ENCODE measurements at regions not wholly inside any gene's neighbourhood (a gene's known extent, or its start where the extent isn't known, plus 50 kb on each side); places are given as distances from the start of the nearest gene placed in this dataset.

DNA sequence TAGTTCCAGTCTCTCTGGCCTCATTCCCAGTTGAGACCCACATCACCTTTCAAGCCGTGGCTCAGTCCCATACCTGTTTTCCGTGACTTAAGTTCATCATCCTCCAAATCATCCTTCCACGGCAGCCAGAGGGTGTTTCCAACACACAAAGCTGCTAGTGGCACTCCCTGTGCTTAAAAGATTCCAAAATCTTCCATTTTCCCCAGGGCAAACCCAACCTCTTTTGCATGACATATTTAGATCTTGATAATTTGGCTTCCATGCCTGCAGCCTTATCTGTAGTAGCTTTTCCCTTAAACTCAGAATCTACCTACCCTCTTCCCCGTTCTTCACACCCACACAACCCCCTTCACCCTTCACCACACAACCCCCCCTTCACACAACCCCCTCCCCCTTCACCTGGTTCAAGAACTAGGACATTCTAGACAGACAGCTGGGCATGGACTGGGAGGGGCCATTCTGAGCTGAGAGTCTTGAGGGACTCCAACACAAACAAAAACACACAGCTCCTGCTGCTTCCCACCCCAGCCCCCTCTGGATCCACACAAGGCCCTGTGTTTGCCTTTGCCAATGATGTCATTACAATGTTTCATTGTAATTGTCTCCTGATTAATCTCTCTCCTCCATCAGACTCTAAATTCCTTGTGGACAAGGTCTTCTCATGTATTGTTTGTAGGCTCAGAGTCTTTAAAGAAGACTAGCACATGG lies 268.2 kb downstream of the SH3GL2 start:
- Histone ChIP-seq H3K14ac (ENCODE audit: low read length) (no peak overlapping the region), H3K4me1 (ENCODE audit: control insufficient read depth in 2 of 2, insufficient read depth in 1 of 2, low read depth in 1 of 2, low read length in 2 of 2) (peaks cover 0 to 1% of the 10 kb centered on the region in 2 donors), H3K27ac (replicated peaks; ENCODE audit: low read length) (no peak overlapping the region), H3K4me3 (ENCODE audit: low read length in 2 of 2) (no peak overlapping the region), H2BK5ac (ENCODE audit: low read length) (no peak overlapping the region), H2BK120ac (ENCODE audit: low read depth, low read length) (no peak overlapping the region), H3K9me3 (replicated peaks in 1 of 2; ENCODE audit: control insufficient read depth in 2 of 2, insufficient read depth in 1 of 2, low read depth in 1 of 2, low read length in 2 of 2) (no peaks in the 10 kb centered on the region), H3K9ac (ENCODE audit: low read depth, low read length, poor library complexity) (no peak overlapping the region), H4K91ac (ENCODE audit: low read depth, low read length, poor library complexity) (no peak overlapping the region), H2AFZ (ENCODE audit: low read length) (no peak overlapping the region), H2BK15ac (ENCODE audit: low read length) (no peak overlapping the region), H2BK12ac (ENCODE audit: low read length) (no peak overlapping the region), H2AK5ac (ENCODE audit: low read depth, low read length) (no peak overlapping the region), H3K4me2 (ENCODE audit: insufficient read depth, low read length, poor library complexity, severe bottlenecking) (no peak overlapping the region), H3K36me3 (replicated peaks in 1 of 2; ENCODE audit: control insufficient read depth in 2 of 2, insufficient read depth in 2 of 2, low read length in 2 of 2) (no peaks in the 10 kb centered on the region), H4K8ac (ENCODE audit: low read depth, low read length) (no peak overlapping the region), H3K27me3 (ENCODE audit: control insufficient read depth in 3 of 3, insufficient read depth in 3 of 3, low read depth in 1 of 3, low read length in 3 of 3) (no peaks in the 10 kb centered on the region), H3K4ac (ENCODE audit: low read length) (no peak overlapping the region), H3K23ac (ENCODE audit: low read depth, low read length, poor library complexity) (no peak overlapping the region), H3K79me1 (ENCODE audit: low read depth, low read length) (no peaks in the 10 kb centered on the region), H3K18ac (ENCODE audit: low read length) (no peak overlapping the region)
- no peak for DNase-seq (ENCODE audit: low spot score)
- 100% methylated on average over 1 of the region's 4 CpGs; no CpG with 5 or more reads in 1 of the 2 donors for WGBS, 2 donors (ENCODE audit: extremely low coverage in 2 of 2, insufficient read length in 2 of 2, insufficient replicate concordance in 1 of 2)

DNA sequence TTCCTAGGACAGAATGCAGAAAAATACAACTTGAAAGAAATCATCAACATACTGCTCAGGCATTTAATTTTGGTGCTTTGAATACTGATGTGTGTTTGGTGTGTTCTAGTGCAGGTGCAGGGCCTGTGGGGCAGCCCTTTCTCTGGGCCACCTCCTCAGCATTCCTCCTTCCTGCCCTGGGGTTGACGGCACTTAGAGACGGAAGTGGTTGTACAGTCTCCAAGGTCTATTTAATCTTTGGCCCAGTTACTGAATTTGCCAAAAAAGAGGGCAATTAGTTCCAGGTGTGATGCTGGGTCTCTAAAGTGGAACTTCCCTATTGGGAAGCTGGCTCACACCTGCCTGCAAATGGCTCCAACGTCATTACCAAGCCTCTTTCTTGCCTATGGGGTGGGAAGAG lies 269.0 kb downstream of the SH3GL2 start:
- Histone ChIP-seq H3K4me3 (ENCODE audit: low read length in 2 of 2) (no peak overlapping the region), H2BK12ac (ENCODE audit: low read length) (no peak overlapping the region), H2BK120ac (ENCODE audit: low read depth, low read length) (no peak overlapping the region), H3K4me1 (ENCODE audit: control insufficient read depth in 2 of 2, insufficient read depth in 1 of 2, low read depth in 1 of 2, low read length in 2 of 2) (peaks cover 0 to 3% of the 10 kb centered on the region in 2 donors), H3K4me2 (ENCODE audit: insufficient read depth, low read length, poor library complexity, severe bottlenecking) (no peak overlapping the region), H4K91ac (ENCODE audit: low read depth, low read length, poor library complexity) (no peak overlapping the region), H3K9ac (ENCODE audit: low read depth, low read length, poor library complexity) (no peak overlapping the region), H2AK5ac (ENCODE audit: low read depth, low read length) (no peak overlapping the region), H2BK5ac (ENCODE audit: low read length) (no peak overlapping the region), H3K79me1 (ENCODE audit: low read depth, low read length) (no peaks in the 10 kb centered on the region), H3K14ac (ENCODE audit: low read length) (no peak overlapping the region), H4K8ac (ENCODE audit: low read depth, low read length) (no peak overlapping the region), H3K36me3 (replicated peaks in 1 of 2; ENCODE audit: control insufficient read depth in 2 of 2, insufficient read depth in 2 of 2, low read length in 2 of 2) (no peaks in the 10 kb centered on the region), H2AFZ (ENCODE audit: low read length) (no peak overlapping the region), H3K4ac (ENCODE audit: low read length) (no peak overlapping the region), H3K27ac (replicated peaks; ENCODE audit: low read length) (no peak overlapping the region), H3K9me3 (replicated peaks in 1 of 2; ENCODE audit: control insufficient read depth in 2 of 2, insufficient read depth in 1 of 2, low read depth in 1 of 2, low read length in 2 of 2) (no peaks in the 10 kb centered on the region), H2BK15ac (ENCODE audit: low read length) (no peak overlapping the region), H3K27me3 (ENCODE audit: control insufficient read depth in 3 of 3, insufficient read depth in 3 of 3, low read depth in 1 of 3, low read length in 3 of 3) (no peaks in the 10 kb centered on the region), H3K18ac (ENCODE audit: low read length) (no peak overlapping the region), H3K23ac (ENCODE audit: low read depth, low read length, poor library complexity) (no peak overlapping the region)
- no CpG with 5 or more reads among the region's 3 CpGs for WGBS, 2 donors (ENCODE audit: extremely low coverage in 2 of 2, insufficient read length in 2 of 2, insufficient replicate concordance in 1 of 2)
- no peak for DNase-seq (ENCODE audit: low spot score)

- no peak overlapping the region for H4K91ac ChIP-seq (ENCODE audit: low read depth, low read length, poor library complexity)
- no peak overlapping the region for H3K27ac ChIP-seq (replicated peaks; ENCODE audit: low read length)
- no peak for DNase-seq (ENCODE audit: low spot score)
- H3K4me2 ChIP-seq (ENCODE audit: insufficient read depth, low read length, poor library complexity, severe bottlenecking) = no peak overlapping the region
- no peak overlapping the region for H2BK15ac ChIP-seq (ENCODE audit: low read length)
- H3K9ac ChIP-seq (ENCODE audit: low read depth, low read length, poor library complexity) = no peak overlapping the region
- H3K79me1 ChIP-seq (ENCODE audit: low read depth, low read length) = no peaks in the 10 kb centered on the region
- no peak overlapping the region for H4K8ac ChIP-seq (ENCODE audit: low read depth, low read length)
- H2BK5ac ChIP-seq (ENCODE audit: low read length) = no peak overlapping the region
- H3K9me3 ChIP-seq (replicated peaks in 1 of 2; ENCODE audit: control insufficient read depth in 2 of 2, insufficient read depth in 1 of 2, low read depth in 1 of 2, low read length in 2 of 2) = no peaks in the 10 kb centered on the region
- no CpG with 5 or more reads among the region's 2 CpGs for WGBS, 2 donors (ENCODE audit: extremely low coverage in 2 of 2, insufficient read length in 2 of 2, insufficient replicate concordance in 1 of 2)
- H3K4me1 ChIP-seq (ENCODE audit: control insufficient read depth in 2 of 2, insufficient read depth in 1 of 2, low read depth in 1 of 2, low read length in 2 of 2) = peaks cover 0 to 4% of the 10 kb centered on the region in 2 donors
- H3K4ac ChIP-seq (ENCODE audit: low read length) = no peak overlapping the region
- H2AFZ ChIP-seq (ENCODE audit: low read length) = no peak overlapping the region
- no peak overlapping the region for H2AK5ac ChIP-seq (ENCODE audit: low read depth, low read length)
- H3K14ac ChIP-seq (ENCODE audit: low read length) = no peak overlapping the region
- no peak overlapping the region for H3K23ac ChIP-seq (ENCODE audit: low read depth, low read length, poor library complexity)
- no peak overlapping the region for H3K4me3 ChIP-seq (ENCODE audit: low read length in 2 of 2)
- H3K18ac ChIP-seq (ENCODE audit: low read length) = no peak overlapping the region
- no peaks in the 10 kb centered on the region for H3K36me3 ChIP-seq (replicated peaks in 1 of 2; ENCODE audit: control insufficient read depth in 2 of 2, insufficient read depth in 2 of 2, low read length in 2 of 2)
- H2BK120ac ChIP-seq (ENCODE audit: low read depth, low read length) = no peak overlapping the region
- no peaks in the 10 kb centered on the region for H3K27me3 ChIP-seq (ENCODE audit: control insufficient read depth in 3 of 3, insufficient read depth in 3 of 3, low read depth in 1 of 3, low read length in 3 of 3)
- no peak overlapping the region for H2BK12ac ChIP-seq (ENCODE audit: low read length)
These were observed 273.2 kb downstream of the SH3GL2 start for GRCh38 chr9:17852108-17852507.

DNA sequence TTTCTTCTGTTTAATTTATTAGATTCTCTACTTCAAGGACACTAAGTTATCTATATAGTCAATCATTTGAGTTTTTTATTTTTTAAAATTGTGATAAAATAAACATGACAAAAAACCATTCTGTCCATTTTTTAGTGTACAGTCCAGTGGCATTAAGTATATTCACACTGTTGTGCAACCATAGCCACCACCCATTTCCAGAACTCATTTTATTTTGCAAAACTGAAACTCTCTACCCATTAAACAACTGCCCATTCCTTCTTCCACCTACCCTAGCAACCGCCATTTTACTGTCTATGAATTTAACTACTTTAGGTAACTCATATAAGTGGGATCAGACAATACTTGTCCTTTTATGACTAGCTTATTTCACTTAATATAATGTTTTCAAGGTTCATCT lies 275.6 kb downstream of the SH3GL2 start:
- H3K4me1 ChIP-seq (ENCODE audit: control insufficient read depth in 2 of 2, insufficient read depth in 1 of 2, low read depth in 1 of 2, low read length in 2 of 2) = peaks cover 0 to 4% of the 10 kb centered on the region in 2 donors
- no peaks in the 10 kb centered on the region for H3K36me3 ChIP-seq (replicated peaks in 1 of 2; ENCODE audit: control insufficient read depth in 2 of 2, insufficient read depth in 2 of 2, low read length in 2 of 2)
- no peak overlapping the region for H2BK15ac ChIP-seq (ENCODE audit: low read length)
- no peak overlapping the region for H3K4me2 ChIP-seq (ENCODE audit: insufficient read depth, low read length, poor library complexity, severe bottlenecking)
- no peak overlapping the region for H2BK12ac ChIP-seq (ENCODE audit: low read length)
- no peak for DNase-seq (ENCODE audit: low spot score)
- H3K23ac ChIP-seq (ENCODE audit: low read depth, low read length, poor library complexity) = no peak overlapping the region
- WGBS, 2 donors (ENCODE audit: extremely low coverage in 2 of 2, insufficient read length in 2 of 2, insufficient replicate concordance in 1 of 2) = no CpG with 5 or more reads among the region's 1 CpG
- no peak overlapping the region for H2AK5ac ChIP-seq (ENCODE audit: low read depth, low read length)
- no peak overlapping the region for H2BK5ac ChIP-seq (ENCODE audit: low read length)
- no peak overlapping the region for H3K27ac ChIP-seq (replicated peaks; ENCODE audit: low read length)
- no peak overlapping the region for H2AFZ ChIP-seq (ENCODE audit: low read length)
- H3K4me3 ChIP-seq (ENCODE audit: low read length in 2 of 2) = no peak overlapping the region
- H4K8ac ChIP-seq (ENCODE audit: low read depth, low read length) = no peak overlapping the region
- H3K79me1 ChIP-seq (ENCODE audit: low read depth, low read length) = no peaks in the 10 kb centered on the region
- H3K9me3 ChIP-seq (replicated peaks in 1 of 2; ENCODE audit: control insufficient read depth in 2 of 2, insufficient read depth in 1 of 2, low read depth in 1 of 2, low read length in 2 of 2) = no peaks in the 10 kb centered on the region
- no peak overlapping the region for H3K9ac ChIP-seq (ENCODE audit: low read depth, low read length, poor library complexity)
- H4K91ac ChIP-seq (ENCODE audit: low read depth, low read length, poor library complexity) = no peak overlapping the region
- no peaks in the 10 kb centered on the region for H3K27me3 ChIP-seq (ENCODE audit: control insufficient read depth in 3 of 3, insufficient read depth in 3 of 3, low read depth in 1 of 3, low read length in 3 of 3)
- no peak overlapping the region for H3K4ac ChIP-seq (ENCODE audit: low read length)
- H3K18ac ChIP-seq (ENCODE audit: low read length) = no peak overlapping the region
- H2BK120ac ChIP-seq (ENCODE audit: low read depth, low read length) = no peak overlapping the region
- H3K14ac ChIP-seq (ENCODE audit: low read length) = no peak overlapping the region
